Small intestine (tissue), 7 donors: ENCODE measurements at regions not wholly inside any gene's neighbourhood (a gene's known extent, or its start where the extent isn't known, plus 50 kb on each side); places are given as distances from the start of the nearest gene placed in this dataset.

Experiments used
- DNase-seq, 2 donors: peaks; one replicate each; pipeline versions ENCODE4 v3.0.0 to v3.0.0-alpha.2; 2013
- FAIRE-seq: peaks from 2 replicates; lab custom pipeline; 2012; peaks lifted over from hg19 to GRCh38; lab: Jason Lieb, UNC
- H3K27ac ChIP-seq, 3 donors: one replicate each; pipeline ENCODE4 v1.5.1; 2013; ENCODE audit warnings: low read length in 2 of 3, mild to moderate bottlenecking in 2 of 3, control low read depth in 1 of 3, inconsistent platforms in 1 of 3, low read depth in 1 of 3, moderate library complexity in 1 of 3
- H3K27me3 ChIP-seq, 3 donors: one replicate each; pipeline ENCODE4 v1.6.1; 2013; ENCODE audit warnings: low read length in 3 of 3, inconsistent platforms in 1 of 3; ENCODE audit not compliant: control insufficient read depth in 3 of 3, insufficient read depth in 3 of 3
- H3K36me3 ChIP-seq, 3 donors: one replicate each; pipeline ENCODE4 v1.6.1; 2013; ENCODE audit warnings: low read length in 3 of 3, inconsistent platforms in 1 of 3, low read depth in 1 of 3, mild to moderate bottlenecking in 1 of 3, moderate library complexity in 1 of 3; ENCODE audit not compliant: control insufficient read depth in 3 of 3, insufficient read depth in 2 of 3
- H3K4me1 ChIP-seq, 3 donors: one replicate each; pipeline ENCODE4 v1.6.1; 2013; ENCODE audit warnings: low read length in 2 of 3, inconsistent platforms in 1 of 3, low read depth in 1 of 3, mild to moderate bottlenecking in 1 of 3, moderate library complexity in 1 of 3; ENCODE audit not compliant: control insufficient read depth in 3 of 3, insufficient read depth in 2 of 3
- H3K4me3 ChIP-seq, 3 donors: one replicate each; pipeline ENCODE4 v1.5.1; 2013; ENCODE audit warnings: low read length in 3 of 3, control low read depth in 1 of 3, inconsistent platforms in 1 of 3, low read depth in 1 of 3, mild to moderate bottlenecking in 1 of 3, moderate library complexity in 1 of 3
- H3K9me3 ChIP-seq, 2 donors: one replicate each; pipeline ENCODE4 v1.6.1; 2013; ENCODE audit warnings: low read depth in 1 of 2, low read length in 1 of 2; ENCODE audit not compliant: control insufficient read depth in 2 of 2, insufficient read depth in 1 of 2
- WGBS, 3 donors: extraction: QIAGEN DNeasy Blood & Tissue Kit; methylation state at CpG; one replicate each; pipeline ENCODE4 v1.1.7; 2013; 5-methylcytosine and 5-hydroxymethylcytosine counted together
- donor health status: healthy with polysubstance abuse.
- donor health status: control.
- donor health status: control.
- donor health status: Bipolar disorder and iron deficiency.
- donor health status: healthy.

- WGBS, 3 donors, result 87 to 94% (median 92%) methylated on average over 3 of the region's 3 CpGs
- FAIRE-seq, result no peak
These were observed 206.0 kb downstream of the CYB561 start for GRCh38 chr17:63240106-63240505.

GRCh38 chr17:63246344-63246743, 199.8 kb downstream of the CYB561 start:
- Histone ChIP-seq H3K4me3 (no peak overlapping the region), H3K9me3 (peaks cover 0 to 3% of the 10 kb centered on the region in 2 donors), H3K27ac (no peak overlapping the region), H3K36me3 (no peaks in the 10 kb centered on the region), H3K4me1 (no peaks in the 10 kb centered on the region), H3K27me3 (no peaks in the 10 kb centered on the region)
- WGBS, 3 donors, result 81 to 91% (median 85%) methylated on average over 2 of the region's 2 CpGs
- DNase-seq (no peak), FAIRE-seq (no peak)

More at GRCh38 chr17:63240106-63240505, 206.0 kb downstream of the CYB561 start:
- DNase-seq, result no peak
- no peak overlapping the region for H3K4me3 ChIP-seq
- no peak overlapping the region for H3K27ac ChIP-seq
- peaks cover 0 to 3% of the 10 kb centered on the region in 2 donors for H3K9me3 ChIP-seq
- H3K4me1 ChIP-seq, result no peaks in the 10 kb centered on the region
- no peaks in the 10 kb centered on the region for H3K27me3 ChIP-seq
- H3K36me3 ChIP-seq, result no peaks in the 10 kb centered on the region

- H3K36me3 ChIP-seq, result no peaks in the 10 kb centered on the region
- H3K4me1 ChIP-seq, result no peaks in the 10 kb centered on the region
- H3K4me3 ChIP-seq, result no peak overlapping the region
- WGBS, 3 donors, result 69 to 94% (median 77%) methylated on average over 1 of the region's 1 CpG
- DNase-seq, result no peak
- FAIRE-seq, result no peak
- no peaks in the 10 kb centered on the region for H3K27me3 ChIP-seq
- H3K9me3 ChIP-seq, result peaks cover 0 to 3% of the 10 kb centered on the region in 2 donors
- H3K27ac ChIP-seq, result no peak overlapping the region
These were observed 198.4 kb downstream of the CYB561 start for GRCh38 chr17:63247706-63248105.

- no peak for FAIRE-seq
- no peak overlapping the region for H3K4me3 ChIP-seq
- H3K36me3 ChIP-seq, result no peaks in the 10 kb centered on the region
- WGBS, 3 donors, result 41 to 61% (median 56%) methylated on average over 4 of the region's 4 CpGs
- H3K4me1 ChIP-seq, result no peaks in the 10 kb centered on the region
- no peak for DNase-seq
- H3K9me3 ChIP-seq, result no peaks in the 10 kb centered on the region
- H3K27ac ChIP-seq, result no peak overlapping the region
- H3K27me3 ChIP-seq, result no peaks in the 10 kb centered on the region
These were observed 196.7 kb downstream of the CYB561 start for GRCh38 chr17:63249256-63250004.

GRCh38 chr17:63250830-63251229, 195.3 kb downstream of the CYB561 start:
- FAIRE-seq, result no peak

GRCh38 chr17:63258785-63259184, 187.3 kb downstream of the CYB561 start:
- Histone ChIP-seq H3K9me3 (no peaks in the 10 kb centered on the region), H3K4me1 (no peaks in the 10 kb centered on the region), H3K4me3 (no peak overlapping the region), H3K36me3 (no peaks in the 10 kb centered on the region), H3K27me3 (peaks cover 0 to 2% (median 0%) of the 10 kb centered on the region in 3 donors), H3K27ac (no peak overlapping the region)
- 72 to 93% (median 85%) methylated on average over 3 of the region's 3 CpGs for WGBS, 3 donors
- DNase-seq (no peak), FAIRE-seq (no peak)

More at GRCh38 chr17:63250830-63251229, 195.3 kb downstream of the CYB561 start:
- no peak overlapping the region for H3K27ac ChIP-seq
- no peaks in the 10 kb centered on the region for H3K9me3 ChIP-seq
- H3K4me1 ChIP-seq, result no peaks in the 10 kb centered on the region
- H3K36me3 ChIP-seq, result no peaks in the 10 kb centered on the region
- H3K4me3 ChIP-seq, result no peak overlapping the region
- no peak for DNase-seq
- WGBS, 3 donors, result 57 to 63% (median 61%) methylated on average over 3 of the region's 3 CpGs
- no peaks in the 10 kb centered on the region for H3K27me3 ChIP-seq

- no peak for DNase-seq
- Histone ChIP-seq H3K4me1 (no peaks in the 10 kb centered on the region), H3K9me3 (no peaks in the 10 kb centered on the region), H3K27me3 (peaks cover 0 to 2% (median 0%) of the 10 kb centered on the region in 3 donors), H3K27ac (no peak overlapping the region), H3K36me3 (no peaks in the 10 kb centered on the region), H3K4me3 (no peak overlapping the region)
- WGBS, 3 donors, result 89 to 93% (median 92%) methylated on average over 5 of the region's 5 CpGs
- peak; percentile 33 for FAIRE-seq
These were observed 183.2 kb downstream of the CYB561 start for GRCh38 chr17:63262751-63263476.

- H3K36me3 ChIP-seq, result no peaks in the 10 kb centered on the region
- no peak for FAIRE-seq
These were observed 180.6 kb downstream of the CYB561 start for GRCh38 chr17:63265526-63265925.

More at GRCh38 chr17:63265526-63265925, 180.6 kb downstream of the CYB561 start:
- H3K27ac ChIP-seq, result no peak overlapping the region
- DNase-seq, result no peak
- H3K4me1 ChIP-seq, result no peaks in the 10 kb centered on the region
- H3K4me3 ChIP-seq, result no peak overlapping the region
- peaks cover 0 to 2% (median 0%) of the 10 kb centered on the region in 3 donors for H3K27me3 ChIP-seq
- H3K9me3 ChIP-seq, result no peaks in the 10 kb centered on the region
